HUDEP-2 (cell line): ENCODE measurements at regions not wholly inside any gene's neighbourhood (a gene's known extent, or its start where the extent isn't known, plus 50 kb on each side); places are given as distances from the start of the nearest gene placed in this dataset.
"Not testable (repeated sequence)": the region's sequence is repeated elsewhere in the genome, so short reads cannot be mapped to it uniquely, and the experiment has no call there.

Experiments
- DNase-seq, 76 experiments: peaks; one replicate each; lab custom pipeline; 2025; ENCODE audit not compliant: unreplicated experiment in 76 of 76; lab: John Stamatoyannopoulos, UW

DNA sequence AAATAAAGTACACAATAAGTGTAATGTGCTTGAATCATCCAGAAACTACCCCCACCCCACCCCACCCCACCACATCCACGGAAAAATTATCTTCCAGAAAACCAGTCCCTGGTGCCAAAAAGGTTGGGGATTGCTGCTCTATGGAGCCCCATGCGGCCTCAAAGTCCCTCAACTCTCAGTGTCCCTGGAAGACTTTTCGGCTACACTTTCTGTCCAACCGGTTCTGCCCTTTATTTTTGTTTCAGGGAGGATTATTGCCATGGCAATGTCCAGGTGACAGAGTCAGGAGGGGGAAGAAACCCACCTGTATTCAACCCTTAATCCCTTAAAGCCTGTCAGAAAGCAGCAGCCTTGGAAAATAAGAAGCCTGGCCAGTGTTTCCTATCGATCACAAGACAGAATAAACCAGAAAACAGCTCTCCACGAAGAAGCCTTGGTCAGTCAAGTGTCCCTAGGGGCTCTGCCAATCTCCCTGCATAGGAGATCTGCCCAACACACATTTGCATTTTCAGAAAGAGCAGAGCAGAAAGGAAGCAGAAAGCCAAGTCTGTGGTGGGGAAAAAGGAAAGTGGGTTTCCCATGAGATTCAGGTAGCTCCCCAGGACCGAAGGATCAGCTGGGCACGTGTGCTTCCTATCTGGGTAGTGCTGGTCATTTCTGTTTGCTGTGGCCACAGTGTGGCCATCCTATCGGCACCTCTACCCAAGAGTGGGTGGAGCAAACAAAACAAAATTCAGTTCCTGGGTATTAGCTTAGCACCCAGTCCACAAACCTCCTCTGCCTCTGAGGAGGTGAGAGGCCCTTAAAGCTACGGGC lies 342.7 kb downstream of the SOX9 start:
- DNase-seq = no peak

DNA sequence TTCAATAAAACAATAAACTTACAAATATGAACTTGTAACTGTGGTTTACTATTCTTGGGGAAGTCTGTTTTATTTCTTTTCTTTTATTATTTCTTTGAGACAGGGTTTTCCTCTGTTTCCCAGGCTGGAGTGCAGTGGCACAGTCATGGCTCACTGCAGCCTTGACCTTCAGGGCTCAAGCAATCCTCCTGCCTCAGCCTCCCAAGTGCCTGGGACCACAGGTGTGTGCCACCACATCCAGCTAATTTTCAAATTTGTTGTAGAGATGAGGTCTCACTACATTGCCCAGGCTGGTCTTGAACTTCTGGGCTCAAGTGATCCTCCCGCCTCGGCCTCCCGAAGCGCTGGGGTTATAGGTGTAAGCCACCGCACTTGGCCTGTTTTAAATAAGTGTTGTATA lies 343.4 kb downstream of the SOX9 start:
- DNase-seq = not testable (repeated sequence)

DNA sequence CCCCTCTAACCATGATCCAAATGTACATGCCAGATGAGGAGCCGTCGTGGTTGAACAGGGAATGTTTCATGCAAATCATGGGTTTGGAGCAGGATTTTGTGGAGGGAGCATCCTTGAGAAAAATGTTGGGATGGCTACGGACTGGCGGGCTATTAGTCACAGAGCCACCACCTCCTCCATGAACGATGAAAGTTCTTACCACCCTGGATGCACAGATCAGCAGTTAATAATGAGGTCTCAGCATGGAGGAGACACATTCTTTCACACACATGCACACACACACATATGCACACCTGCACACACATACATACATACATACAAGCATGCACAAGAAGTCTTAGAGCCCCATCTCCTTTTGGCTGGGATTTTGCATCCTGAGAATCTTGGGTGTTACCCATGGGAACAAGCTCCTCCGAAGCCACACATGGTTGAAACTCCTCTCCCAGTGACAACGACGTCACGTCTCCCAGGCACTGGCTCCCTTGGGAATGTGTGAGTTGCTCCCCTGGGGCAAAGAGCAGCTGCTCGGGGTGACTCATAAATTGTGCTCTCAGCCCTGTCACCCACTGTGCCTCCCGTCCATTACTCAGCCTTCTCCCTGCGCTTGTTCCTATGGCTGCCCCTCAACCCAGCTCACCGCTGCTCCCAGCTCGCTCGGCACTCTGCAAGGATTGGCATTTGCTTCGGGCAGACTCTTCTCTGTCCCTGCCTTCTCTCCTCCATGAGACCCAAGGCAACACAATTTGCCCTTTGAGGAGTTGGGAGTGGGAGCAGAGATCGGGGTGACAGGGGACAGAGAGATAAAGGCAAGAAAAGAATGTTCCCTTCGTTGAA lies 344.6 kb downstream of the SOX9 start:
- no peak for DNase-seq

DNA sequence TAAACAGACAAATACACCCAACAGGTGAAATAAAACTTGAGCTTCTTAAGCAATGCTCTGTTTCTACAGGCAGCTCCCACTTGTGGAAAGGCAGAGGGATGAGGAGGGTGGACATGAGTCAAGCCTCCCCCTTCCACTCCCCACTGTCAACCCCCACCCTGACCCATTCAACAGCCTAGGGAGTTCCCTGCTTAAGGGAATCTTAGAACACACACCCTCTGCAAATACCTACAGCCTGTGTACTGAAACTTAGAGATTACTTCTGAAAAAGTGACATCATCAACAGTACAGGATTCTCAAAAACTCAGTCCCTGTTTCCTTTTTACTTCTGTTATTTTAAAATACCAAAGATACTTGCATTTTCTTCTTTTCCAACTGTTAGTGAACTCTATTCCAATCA lies 345.4 kb downstream of the SOX9 start:
- no peak for DNase-seq

DNA sequence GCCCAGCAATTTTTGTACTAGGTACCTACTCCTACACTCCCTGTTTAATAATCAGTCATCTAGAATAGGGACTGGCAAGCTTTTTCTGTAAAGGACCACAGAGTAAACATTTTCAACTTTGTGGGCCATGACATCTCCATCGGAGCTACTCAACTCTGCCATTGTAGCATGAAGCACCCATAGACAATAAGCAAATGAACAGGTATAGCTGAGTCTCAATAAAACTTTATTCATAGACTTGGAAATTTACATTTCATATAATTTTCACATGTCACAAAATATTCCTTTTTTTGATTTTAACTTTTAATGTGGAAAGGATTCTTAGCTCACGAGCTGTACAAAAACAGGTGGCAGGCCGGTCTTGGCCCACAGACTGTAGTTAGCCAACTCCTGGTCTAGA lies 345.8 kb downstream of the SOX9 start:
- no peak for DNase-seq

DNA sequence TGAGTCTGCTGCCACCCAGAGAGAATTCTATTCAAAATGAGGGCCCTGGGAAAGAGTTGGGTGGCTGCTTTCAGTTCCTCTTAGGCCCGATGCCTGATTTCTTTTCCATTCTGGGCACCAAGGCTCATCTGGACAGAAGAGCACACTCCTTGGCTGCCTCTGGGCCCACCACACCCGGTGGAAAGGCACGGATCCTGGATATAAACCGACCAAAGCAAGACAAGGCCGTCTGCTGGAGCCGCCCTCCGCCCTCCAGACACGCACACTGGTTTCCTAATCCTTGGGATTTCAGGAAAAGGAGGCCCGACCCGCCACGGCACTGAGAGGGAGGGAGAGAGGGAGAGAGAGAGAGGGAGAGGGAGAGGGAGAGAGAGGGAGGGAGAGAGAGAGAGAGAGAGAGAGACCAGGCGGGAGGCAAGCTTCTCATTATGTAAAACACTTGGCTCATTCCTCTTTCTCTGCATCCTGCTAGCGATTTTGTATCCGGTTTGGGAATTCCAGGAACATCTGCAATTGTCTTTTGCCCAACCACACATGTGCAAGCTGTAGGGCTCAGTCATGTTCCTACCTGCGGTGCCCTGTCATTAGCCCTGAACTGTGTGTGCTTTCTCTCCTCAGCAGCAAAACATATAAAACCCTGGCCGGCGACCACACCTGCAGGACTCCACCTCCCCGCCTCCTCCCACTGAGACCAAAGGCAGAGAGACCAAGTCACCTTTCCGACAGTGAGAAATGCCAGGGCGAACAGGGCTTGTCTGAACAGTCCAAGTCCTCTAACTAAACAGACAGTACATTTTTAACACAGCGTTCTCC lies 347.2 kb downstream of the SOX9 start:
- no peak for DNase-seq

DNA sequence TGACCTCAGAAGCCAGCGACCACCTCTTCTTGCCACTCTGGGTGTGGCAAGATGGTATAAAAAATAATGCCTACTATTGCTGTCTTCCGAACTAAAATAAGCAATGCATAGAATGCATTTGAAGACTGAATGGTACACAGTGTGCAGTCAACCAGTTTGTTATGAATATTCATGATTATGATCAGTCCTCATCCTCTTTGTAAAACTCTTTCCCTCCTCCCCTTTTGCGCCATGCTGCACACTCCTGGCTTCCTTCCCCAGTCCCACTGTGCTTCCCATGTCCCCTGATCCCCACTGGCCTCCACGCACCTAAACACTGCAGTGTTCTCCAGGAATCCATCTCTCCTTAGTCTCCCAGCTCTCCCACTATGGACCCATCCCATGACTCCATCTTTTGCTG lies 348.0 kb downstream of the SOX9 start:
- DNase-seq = no peak

DNA sequence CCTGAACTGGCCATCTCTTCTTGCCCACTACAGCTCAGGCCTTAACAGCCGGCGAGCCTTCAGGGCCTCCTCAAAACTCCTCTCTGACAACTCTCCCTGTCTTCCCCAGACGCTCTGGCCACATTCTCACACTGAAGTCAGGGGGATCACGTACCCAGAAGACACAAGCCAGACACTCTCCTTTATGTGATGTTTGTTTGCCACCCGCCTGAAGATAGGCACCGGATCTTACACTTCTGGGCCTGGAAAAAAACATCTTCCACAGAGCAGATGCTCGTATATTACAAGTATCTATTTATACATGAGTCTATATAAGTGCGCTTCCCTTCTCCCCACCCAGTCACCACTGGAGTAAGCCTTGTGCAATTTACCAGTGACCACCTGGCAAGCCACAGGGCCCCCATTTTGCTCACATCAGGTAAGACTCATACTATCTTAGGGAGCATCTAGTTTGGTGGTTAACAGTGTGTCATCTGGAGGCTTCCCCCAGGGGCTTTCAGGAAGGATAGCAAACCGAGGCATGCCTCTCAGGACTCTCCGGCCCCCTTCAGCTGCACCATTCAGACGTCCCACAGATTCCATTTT lies 349.4 kb downstream of the SOX9 start:
- no peak for DNase-seq

DNA sequence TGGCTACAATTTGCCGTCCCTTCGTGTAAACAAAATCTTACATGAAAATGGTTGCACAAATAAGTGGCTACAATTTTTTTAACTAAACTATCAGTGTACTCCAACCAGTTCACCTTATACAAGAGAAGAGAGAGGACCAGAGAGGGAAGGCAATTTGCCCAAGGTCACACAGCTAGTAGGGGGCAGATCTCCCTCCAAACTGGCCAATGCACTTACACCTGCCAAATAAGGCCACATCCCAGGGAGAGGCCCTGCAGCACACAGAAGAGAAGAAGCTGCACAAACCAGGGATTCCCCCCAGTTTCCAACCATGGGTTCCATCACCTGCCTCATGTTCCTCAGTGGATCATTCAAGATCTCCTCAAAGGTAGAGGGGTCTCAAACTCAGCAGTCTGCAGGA lies 349.9 kb downstream of the SOX9 start:
- DNase-seq = no peak

DNA sequence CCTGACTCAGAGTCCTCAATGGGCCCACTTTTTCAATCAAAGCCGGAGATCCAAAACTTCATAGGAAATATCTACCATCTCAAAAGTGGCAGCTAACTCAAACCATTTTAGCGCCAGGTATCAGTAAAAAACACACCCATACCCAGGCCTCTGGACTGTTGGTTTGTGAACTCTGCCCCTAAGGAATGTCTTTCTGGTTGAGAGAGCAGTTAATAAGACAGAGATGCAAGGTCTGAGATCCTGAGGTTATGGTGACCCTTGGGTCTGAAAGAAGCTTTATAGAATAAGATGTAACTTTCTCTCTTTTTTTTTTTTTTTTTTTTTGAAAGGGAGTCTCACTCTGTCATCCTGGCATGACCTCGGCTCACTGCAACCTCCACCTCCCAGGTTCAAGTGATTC lies 350.5 kb downstream of the SOX9 start:
- no peak for DNase-seq

DNA sequence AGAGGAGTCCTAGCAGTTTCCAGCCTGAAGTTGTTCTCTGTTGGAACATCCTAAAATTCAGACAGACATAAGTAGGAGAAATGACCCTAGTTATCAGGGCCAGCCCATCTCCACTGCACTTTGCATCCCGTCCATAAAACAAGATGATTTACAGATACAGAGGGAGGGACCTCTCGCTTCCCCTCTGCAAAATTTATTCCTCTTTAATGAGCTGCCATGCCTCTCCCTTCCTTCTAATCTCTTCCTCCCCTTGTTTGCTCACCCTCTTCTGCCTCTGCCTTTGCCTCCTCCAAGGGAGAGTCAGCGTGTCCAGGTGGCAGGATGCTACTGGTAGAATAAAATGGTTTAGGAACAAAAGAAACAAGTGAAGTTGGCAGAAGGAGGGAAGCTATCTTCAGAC lies 351.3 kb downstream of the SOX9 start:
- DNase-seq = no peak

DNA sequence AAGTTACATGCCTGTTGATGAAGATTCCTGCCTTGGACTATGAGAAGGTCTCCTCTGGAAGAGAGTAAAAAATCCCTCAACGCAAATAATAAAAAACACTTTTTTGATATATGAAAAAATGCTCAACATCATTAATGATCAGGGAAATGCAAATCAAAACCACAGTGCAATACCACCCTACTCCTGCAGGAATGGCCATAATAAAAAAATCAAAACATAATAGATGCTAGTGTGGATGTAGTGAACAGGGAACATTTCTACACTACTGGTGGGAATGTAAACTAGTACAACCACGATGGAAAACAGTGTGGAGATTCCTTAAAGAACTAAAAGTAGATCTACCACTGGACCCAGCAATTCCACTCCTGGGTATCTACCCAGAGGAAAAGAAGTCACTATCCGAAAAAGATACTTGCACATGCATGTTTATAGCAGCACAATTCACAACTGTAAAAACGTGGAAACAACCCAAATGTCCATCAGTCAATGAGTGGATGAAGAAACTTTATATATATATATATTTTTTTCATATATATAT lies 352.1 kb downstream of the SOX9 start:
- DNase-seq = not testable (repeated sequence)

DNA sequence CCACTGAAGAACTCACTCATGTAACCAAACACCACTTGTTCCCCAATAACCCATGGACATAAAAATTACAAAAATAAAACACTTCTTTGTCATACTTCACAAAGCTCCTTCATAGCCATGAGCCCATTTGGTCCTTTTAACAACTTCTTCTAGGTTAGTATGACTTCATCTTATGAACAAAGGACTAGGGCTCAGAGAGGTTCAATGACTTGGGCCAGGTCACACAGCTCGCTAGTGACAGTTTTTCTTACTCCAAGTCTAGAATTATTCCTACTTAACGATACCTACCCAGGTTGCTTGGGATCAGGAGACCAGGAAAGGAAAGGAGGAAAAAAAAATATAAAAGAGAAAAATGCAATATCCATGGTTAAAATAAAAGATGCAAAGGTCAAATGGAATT lies 353.4 kb downstream of the SOX9 start:
- DNase-seq = no peak

DNA sequence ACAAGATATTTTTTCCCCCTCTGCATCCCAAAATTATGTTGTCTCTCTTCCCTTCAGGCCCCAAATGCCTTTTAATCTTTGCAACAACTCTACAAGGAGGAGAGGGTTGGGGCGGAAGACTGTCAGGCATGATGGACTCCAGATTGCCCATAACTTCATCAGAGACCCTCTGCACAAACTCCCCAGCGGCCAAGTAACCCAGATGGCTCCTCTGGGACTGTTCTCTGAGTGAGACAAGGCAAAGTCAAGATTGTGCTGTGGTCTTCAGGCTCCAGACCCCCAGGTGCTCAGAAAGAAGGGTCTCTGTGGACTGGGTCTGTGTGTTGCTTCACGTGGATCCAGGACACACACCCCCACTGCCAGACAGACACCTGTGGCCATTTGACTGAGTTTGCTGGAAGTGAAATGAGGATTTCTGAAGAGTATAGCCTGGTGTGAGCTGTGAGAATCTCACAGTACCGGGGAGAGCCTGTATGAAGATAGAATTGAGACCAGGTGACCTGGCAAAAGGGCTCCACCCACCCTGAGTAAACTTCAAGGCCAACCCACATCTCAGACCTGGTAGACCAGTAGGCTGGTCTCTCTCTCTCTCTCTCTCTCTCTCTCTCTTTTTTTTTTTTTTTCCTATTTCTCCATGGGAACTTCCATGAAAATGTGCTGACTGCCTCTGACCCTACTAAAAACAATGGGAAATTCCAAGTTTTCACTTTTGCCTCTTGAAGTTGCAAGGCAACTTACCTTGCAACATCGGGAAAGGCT lies 354.1 kb downstream of the SOX9 start:
- DNase-seq = no peak

DNA sequence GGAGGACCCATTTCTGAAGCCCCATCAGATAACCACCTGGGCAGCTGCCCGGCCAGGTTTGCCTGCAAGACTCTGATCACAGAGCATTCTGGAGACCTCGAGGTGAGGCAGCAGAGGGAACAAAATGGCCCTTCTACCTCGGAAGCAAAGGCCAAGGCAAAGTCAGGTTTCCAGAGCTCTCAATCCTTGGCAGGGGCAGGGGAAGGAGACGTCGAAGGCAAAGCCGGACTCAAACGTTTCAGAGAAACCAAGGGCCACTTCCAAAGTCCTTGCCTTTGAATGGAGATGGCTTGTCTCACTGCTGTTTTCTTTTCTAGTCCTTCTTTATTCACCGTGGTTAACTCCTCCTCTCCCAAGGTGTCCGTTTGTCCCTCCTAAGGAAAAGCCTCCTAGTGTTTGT lies 355.3 kb downstream of the SOX9 start:
- no peak for DNase-seq

DNA sequence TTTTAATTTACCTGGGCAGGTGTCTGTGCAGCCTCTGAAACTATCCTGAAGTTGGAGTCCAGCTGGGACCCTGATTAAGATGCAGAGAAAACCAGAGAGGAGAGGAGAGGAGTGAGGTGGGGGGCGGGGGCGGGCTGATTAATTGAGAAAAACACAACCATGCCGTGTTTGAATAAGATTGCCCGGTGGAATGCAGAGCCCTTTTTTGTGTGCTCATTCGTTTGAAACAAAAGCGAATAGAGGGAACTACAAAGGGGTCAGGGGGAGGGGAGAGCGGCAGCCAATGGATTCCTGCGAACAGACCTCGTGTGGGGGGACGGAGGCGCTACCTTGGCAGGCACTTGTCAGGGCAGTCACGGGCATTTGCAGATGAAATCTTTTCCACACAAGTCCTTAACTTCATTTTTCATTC lies 355.8 kb downstream of the SOX9 start:
- DNase-seq = no peak

DNA sequence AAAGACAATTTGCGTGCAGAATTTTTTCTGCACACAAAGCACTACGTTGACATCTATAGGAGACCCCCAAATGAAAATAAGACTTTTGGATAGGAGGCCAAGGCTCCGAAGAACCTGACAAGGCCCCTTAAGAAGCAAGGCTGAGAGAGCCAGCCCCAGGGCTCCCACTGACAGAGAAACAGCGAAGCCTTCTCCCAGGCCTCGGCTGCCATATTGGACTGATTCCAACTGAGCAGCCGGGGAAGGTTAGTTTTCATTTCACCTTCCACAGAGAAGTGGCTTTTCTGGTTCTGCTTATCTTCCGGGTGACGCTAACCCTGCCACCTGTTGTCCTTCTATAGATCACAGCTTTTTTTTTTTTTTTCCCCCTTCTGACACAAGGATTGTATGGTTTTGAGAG lies 356.7 kb downstream of the SOX9 start:
- no peak for DNase-seq

DNA sequence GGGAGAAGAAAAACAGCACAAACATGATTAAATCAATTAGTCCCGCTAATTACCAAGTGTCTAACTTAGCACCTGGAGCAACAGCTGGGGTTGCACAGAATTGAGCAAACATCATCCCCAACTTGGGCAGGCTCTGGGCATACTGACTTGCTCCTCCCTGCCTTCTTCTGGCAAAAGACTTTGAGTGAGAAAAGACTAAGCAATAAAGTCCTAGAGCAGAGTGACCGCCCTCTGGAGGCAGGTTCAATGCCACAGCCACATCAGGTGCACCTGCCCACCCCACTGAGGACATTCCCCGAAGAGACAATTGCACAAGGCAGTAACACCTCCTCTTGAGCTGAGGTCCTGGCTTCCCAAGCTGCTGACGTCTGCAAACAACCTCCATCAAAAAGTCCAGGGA lies 358.3 kb downstream of the SOX9 start:
- no peak for DNase-seq

DNA sequence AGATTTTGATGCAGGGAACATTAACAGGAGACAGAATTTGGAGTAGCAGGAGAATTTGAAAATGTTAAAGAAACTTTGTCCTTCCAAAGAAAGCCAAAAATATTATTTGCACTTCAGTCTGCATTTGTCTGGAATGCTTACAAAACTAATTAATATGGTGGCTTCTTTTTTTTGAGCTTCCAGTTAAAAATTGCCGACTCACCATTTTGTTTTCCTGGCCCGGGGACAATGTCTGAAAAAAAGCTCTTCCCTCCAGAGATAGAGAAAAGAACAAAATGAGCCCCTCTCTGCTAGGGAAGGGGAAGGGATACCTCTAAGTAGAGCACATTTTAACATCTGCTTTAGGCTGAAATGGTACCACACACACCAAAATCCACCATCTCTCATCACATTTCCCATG lies 360.8 kb downstream of the SOX9 start:
- DNase-seq = no peak

DNA sequence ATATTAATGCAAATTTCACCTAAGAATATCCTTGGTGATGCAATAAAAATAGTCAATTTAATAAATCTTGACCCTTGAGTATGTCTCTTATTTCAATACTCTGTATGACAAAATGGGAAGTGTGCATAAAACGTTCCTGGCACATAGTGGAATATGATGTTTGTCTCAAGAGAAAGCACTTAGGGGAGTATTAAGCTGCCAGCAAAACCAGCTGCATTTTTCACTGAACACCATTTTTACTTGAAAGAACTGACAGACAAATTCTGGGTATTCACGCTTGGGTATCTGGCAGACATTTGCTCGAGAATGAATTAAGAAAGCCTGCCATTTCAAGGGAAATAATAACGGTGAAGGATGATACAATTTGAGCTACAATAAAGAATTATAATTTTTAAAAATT lies 364.8 kb downstream of the SOX9 start:
- no peak for DNase-seq
